HG02973 (cell line): ENCODE measurements at regions not wholly inside any gene's neighbourhood (a gene's known extent, or its start where the extent isn't known, plus 50 kb on each side); places are given as distances from the start of the nearest gene placed in this dataset.
"Not testable (repeated sequence)": the region's sequence is repeated elsewhere in the genome, so short reads cannot be mapped to it uniquely, and the experiment has no call there.

Source experiments
- ATAC-seq: cut with Tn5 transposase; IDR thresholded peaks from one replicate; pipeline ENCODE4 v1.9.1; 2021; ENCODE audit warnings: moderate library complexity; ENCODE audit not compliant: unreplicated experiment

GRCh38 chr4:132344924-132345828 lies 803.9 kb upstream of the PCDH10 start:
- no peak for ATAC-seq

- no peak for ATAC-seq
Measured at GRCh38 chr4:132346016-132346415, 803.1 kb upstream of the PCDH10 start.

- ATAC-seq: not testable (repeated sequence)
Measured at GRCh38 chr4:132351606-132352005, 797.5 kb upstream of the PCDH10 start.

- ATAC-seq: no peak
Measured at GRCh38 chr4:132382243-132382642, 766.9 kb upstream of the PCDH10 start.

GRCh38 chr4:132383571-132384199 lies 765.4 kb upstream of the PCDH10 start:
- ATAC-seq: no peak

GRCh38 chr4:132384709-132385108 lies 764.4 kb upstream of the PCDH10 start:
- ATAC-seq: no peak

- ATAC-seq: no peak
Measured at GRCh38 chr4:132386130-132386529, 763.0 kb upstream of the PCDH10 start.

GRCh38 chr4:132387060-132387459 lies 762.0 kb upstream of the PCDH10 start:
- ATAC-seq: no peak

GRCh38 chr4:132395561-132395960 lies 753.5 kb upstream of the PCDH10 start:
- ATAC-seq: no peak

- no peak for ATAC-seq
Measured at GRCh38 chr4:132396636-132397035, 752.5 kb upstream of the PCDH10 start.

- ATAC-seq: no peak
Measured at GRCh38 chr4:132417220-132417619, 731.9 kb upstream of the PCDH10 start.

GRCh38 chr4:132427125-132427524 lies 722.0 kb upstream of the PCDH10 start:
- no peak for ATAC-seq

- no peak for ATAC-seq
Measured at GRCh38 chr4:132437117-132437516, 712.0 kb upstream of the PCDH10 start.

- no peak for ATAC-seq
Measured at GRCh38 chr4:132445386-132445785, 703.7 kb upstream of the PCDH10 start.

GRCh38 chr4:132457987-132458386 lies 691.1 kb upstream of the PCDH10 start:
- not testable (repeated sequence) for ATAC-seq

- no peak for ATAC-seq
Measured at GRCh38 chr4:132479543-132479942, 669.6 kb upstream of the PCDH10 start.

- no peak for ATAC-seq
Measured at GRCh38 chr4:132488555-132488954, 660.5 kb upstream of the PCDH10 start.

- no peak for ATAC-seq
Measured at GRCh38 chr4:132493476-132493875, 655.6 kb upstream of the PCDH10 start.

GRCh38 chr4:132495267-132495812 lies 653.8 kb upstream of the PCDH10 start:
- not testable (repeated sequence) for ATAC-seq

- no peak for ATAC-seq
Measured at GRCh38 chr4:132498215-132498614, 650.9 kb upstream of the PCDH10 start.

- ATAC-seq: no peak
Measured at GRCh38 chr4:132502096-132502552, 647.0 kb upstream of the PCDH10 start.

- ATAC-seq: no peak
Measured at GRCh38 chr4:132504438-132504837, 644.7 kb upstream of the PCDH10 start.
